Forelimb muscle (tissue), 1 donor: ENCODE measurements at regions not wholly inside any gene's neighbourhood (a gene's known extent, or its start where the extent isn't known, plus 50 kb on each side); places are given as distances from the start of the nearest gene placed in this dataset.
A peak's percentile ranks its signal among the peaks of the same experiment; 100 is the strongest.

Source experiments
- DNase-seq: peaks from one replicate; pipeline ENCODE4 v3.0.0-alpha.2; 2013; ENCODE audit warnings: low read depth

DNA sequence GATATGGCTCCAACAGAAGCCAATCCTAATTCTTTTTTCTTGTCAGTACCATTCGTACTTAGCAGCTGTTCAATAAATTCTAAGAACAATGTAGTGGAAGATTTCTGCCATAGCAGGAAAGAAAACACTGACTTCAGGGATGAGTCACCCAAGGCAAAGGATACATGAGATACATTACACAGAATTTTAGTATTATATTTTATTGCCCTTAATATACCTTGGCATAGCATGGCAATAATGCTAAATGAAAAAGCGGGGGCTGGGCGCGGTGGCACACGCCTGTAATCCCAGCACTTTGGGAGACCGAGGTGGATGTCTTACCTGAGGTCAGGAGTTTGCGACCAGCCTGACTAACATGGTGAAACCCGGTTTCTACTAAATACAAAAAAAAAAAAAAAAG is 619.1 kb upstream of the DAB2 start:
- DNase-seq = no peak

DNA sequence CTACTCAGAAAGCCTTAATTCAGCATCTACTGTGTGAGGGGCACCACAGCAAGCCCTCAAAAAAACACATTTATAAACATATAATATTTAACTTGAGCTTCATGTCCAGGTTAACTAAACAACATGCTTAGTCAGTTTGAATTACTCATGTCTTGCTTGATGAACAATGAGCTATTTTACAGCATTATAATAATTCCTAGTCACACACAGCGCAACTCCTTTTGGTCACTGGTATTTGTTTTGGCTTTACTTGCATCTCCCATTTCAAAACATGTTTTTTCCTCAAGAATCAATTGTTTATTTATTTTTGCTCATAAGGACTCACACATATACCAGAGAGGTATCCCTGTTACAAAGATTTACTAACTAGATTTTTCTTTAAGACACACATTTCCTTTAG is 616.7 kb upstream of the DAB2 start:
- DNase-seq = no peak

DNA sequence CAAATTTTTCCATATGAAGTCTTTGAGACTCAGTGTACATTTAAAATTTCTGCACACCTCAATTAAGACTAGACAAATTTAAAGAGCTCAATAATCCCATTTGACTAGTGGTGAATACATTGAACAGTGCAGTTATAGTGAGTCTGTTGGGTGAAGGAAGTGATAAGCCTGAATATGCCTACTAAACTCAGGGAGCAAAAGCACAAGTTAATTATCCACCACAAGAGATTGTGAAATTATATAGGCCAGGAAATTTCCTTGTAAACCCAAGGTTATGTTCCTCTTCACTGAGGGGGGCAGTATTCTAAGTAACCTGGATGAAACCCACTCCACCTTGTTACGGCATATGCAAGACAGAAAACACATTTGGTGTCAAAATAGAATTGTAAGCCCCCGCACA is 612.9 kb upstream of the DAB2 start:
- DNase-seq = no peak

DNA sequence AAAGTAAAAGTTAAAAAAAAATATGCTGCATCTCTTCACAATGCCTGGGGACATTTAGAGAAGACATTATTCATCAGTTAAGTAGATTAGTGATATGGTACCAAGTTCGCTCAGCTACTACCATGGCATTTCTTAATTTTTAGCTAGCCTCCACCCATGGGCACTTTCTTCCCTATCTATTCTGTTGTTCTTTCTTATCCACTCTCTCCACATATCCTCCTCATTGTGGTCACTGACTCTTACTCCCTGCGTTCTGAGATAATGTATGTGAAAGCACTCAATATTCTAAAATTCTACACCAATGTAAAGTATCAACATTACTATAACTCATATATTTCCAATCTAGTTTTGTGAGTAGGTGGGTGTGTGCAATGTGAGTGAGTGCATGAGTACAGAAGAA is 609.7 kb upstream of the DAB2 start:
- DNase-seq = no peak

- no peak for DNase-seq
These were observed 608.6 kb upstream of the DAB2 start for GRCh38 chr5:40033411-40033810.

DNA sequence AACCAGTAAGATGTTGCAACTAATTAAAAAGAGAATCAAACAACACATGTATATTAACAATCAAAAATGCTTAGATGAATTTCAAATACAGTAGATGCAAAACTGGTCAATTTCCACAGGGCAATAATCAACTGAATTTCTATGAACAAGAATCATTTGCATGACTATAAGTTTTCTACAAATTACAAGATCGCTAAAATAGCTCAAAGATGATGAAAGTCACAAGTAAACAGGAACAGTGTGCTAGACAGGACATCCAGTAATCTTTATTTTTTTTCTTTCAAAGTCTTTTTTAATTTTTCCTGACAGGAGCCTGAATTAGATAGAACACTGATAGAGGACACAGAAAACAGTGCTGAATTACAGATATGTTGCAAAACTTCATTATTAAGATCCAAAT is 608.2 kb upstream of the DAB2 start:
- no peak for DNase-seq

GRCh38 chr5:40030661-40031060 is 605.9 kb upstream of the DAB2 start:
- DNase-seq = no peak

- peak; percentile 50 for DNase-seq
These were observed 605.1 kb upstream of the DAB2 start for GRCh38 chr5:40029711-40030495.

DNA sequence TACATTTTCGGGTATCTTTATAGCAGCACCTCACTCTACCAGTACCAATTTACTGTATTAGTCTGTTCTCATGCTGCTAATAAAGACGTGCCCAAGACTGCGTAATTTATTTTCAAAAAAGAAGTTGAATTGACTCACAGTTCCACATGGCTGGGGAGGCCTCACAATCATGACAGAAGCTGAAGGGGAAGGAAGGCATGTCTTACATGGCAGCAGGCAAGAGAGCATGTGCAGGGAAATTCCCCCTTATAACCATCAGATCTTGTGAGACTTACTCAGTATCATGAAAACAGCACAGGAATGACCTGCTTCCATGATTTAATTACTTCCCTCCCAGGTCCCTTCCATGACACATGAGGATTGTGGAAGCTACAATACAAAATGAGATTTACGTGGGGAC is 602.6 kb upstream of the DAB2 start:
- no peak for DNase-seq

GRCh38 chr5:40025586-40025985 is 600.8 kb upstream of the DAB2 start:
- DNase-seq = no peak

DNA sequence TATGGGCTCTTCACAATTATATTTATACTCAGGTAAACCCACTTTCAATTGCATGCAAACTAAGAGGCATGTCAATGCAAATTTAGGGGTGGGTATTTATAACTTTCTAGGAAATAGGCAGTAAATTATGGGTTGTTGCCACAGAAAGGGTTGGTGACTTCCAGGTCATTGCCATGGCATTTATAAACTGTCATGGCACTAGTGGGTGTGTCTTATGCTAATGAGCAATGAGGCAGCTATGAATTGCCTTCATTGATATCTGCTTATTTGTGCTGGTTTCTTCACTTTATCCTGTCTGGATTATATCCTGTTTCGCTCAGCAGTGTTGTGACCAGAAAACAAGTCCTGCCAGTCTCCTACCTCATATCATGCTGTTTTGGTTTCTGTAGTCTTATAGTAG is 597.3 kb upstream of the DAB2 start:
- no peak for DNase-seq

GRCh38 chr5:40021007-40021406 is 596.2 kb upstream of the DAB2 start:
- DNase-seq = no peak

GRCh38 chr5:40017918-40018317 is 593.1 kb upstream of the DAB2 start:
- no peak for DNase-seq

GRCh38 chr5:40017135-40017534 is 592.4 kb upstream of the DAB2 start:
- DNase-seq = no peak

GRCh38 chr5:40010436-40010835 is 585.7 kb upstream of the DAB2 start:
- DNase-seq = peak; percentile 50

GRCh38 chr5:40006260-40006659 is 581.5 kb upstream of the DAB2 start:
- DNase-seq = no peak

DNA sequence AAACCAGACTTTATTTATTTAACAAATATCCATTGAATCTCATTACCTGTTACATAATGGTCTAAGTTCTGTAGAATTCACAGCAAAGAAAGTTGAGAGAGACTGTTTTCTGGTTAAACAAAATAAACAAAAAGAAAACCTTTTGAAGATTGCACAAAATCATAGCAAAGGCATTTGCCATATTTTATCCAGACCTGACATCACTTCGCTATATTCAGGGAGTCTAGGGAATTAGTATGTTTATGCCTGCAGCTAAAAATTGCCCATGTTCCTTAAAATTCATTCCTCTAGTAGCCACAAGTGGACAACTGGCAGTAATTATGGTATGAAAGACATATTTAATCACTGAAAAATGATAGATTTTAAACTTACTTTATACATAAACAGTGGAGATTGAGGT is 577.0 kb upstream of the DAB2 start:
- DNase-seq = no peak

GRCh38 chr5:39998518-39998917 is 573.7 kb upstream of the DAB2 start:
- no peak for DNase-seq

DNA sequence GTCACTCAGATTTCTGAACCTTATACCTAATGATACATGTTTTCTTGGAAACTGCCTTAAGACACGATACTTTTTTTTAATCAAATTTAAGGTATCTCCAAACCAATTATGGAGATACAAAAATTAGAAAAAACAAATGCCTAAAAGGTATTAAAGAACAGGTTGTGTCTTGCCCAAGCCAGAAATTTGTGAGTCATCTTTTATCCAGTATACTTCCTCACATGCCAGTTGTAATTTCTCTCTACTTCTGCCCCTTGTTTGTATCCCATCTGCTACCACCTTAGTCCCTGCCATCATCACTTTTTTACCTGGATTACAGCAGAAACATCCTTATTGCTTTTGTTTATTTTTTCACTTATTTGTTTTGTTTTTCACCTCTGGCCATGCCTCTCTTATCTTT is 571.2 kb upstream of the DAB2 start:
- DNase-seq = no peak

DNA sequence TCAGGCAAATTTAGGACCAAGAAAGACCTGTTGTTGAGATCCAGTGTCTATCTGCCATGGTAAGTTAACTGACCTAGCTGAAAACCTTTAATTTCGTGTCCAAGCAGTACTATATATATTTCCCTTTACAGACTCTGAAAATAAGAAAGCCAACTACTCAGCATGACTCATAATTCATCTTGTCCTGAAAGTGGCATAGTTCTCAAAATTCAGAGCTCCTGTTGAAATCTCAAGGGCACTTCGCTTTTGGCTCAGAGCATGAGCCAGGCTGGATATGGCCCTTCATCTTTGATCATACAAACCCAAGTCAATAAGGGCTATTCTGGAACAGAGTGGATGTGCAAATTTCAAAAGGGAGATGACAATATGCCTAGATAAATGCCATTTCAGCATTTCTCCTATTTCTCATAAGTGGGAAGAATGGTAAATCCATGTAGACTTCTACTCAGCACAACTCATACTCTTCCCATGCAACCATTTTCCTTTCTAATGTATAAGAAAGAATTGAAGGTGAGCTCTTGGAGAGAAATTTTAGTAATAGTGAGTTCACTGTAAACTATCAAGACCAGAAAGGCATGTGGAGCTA is 567.9 kb upstream of the DAB2 start:
- no peak for DNase-seq

- DNase-seq = no peak
These were observed 561.8 kb upstream of the DAB2 start for GRCh38 chr5:39986614-39987013.

GRCh38 chr5:39980056-39980455 is 555.3 kb upstream of the DAB2 start:
- no peak for DNase-seq

GRCh38 chr5:39977066-39977655 is 552.4 kb upstream of the DAB2 start:
- peak; percentile 36 for DNase-seq
